Fibroblast of lung (primary cell): ENCODE measurements at regions not wholly inside any gene's neighbourhood (a gene's known extent, or its start where the extent isn't known, plus 50 kb on each side); places are given as distances from the start of the nearest gene placed in this dataset.

Experiments used
- DNase-seq, 2 donors: peaks; one replicate each; pipeline versions ENCODE4 v3.0.0 to v3.0.0-alpha.2; 2010; ENCODE audit warnings: low read depth in 2 of 2
- H2AFZ ChIP-seq: 2 replicates; pipeline ENCODE4 v1.5.1; 2012; ENCODE audit warnings: low read length, control low read depth, inconsistent platforms
- H3K27ac ChIP-seq: 2 replicates; pipeline ENCODE4 v1.5.1; 2011; ENCODE audit warnings: low read length, control low read depth; ENCODE audit not compliant: insufficient read depth
- H3K27me3 ChIP-seq: 2 replicates; pipeline ENCODE4 v1.5.1; 2011; ENCODE audit warnings: mild to moderate bottlenecking, low read length; ENCODE audit not compliant: control insufficient read depth, insufficient read depth
- H3K36me3 ChIP-seq: 2 replicates; pipeline ENCODE4 v1.5.1; 2011; ENCODE audit warnings: low read length; ENCODE audit not compliant: control insufficient read depth, insufficient read depth
- H3K4me1 ChIP-seq: 2 replicates; pipeline ENCODE4 v1.5.1; 2011; ENCODE audit warnings: low read length; ENCODE audit not compliant: control insufficient read depth, insufficient read depth; ENCODE audit errors: extremely low read depth
- H3K4me2 ChIP-seq: 2 replicates; pipeline ENCODE4 v1.5.1; 2011; ENCODE audit warnings: low read length, control low read depth; ENCODE audit not compliant: insufficient read depth; ENCODE audit errors: extremely low read depth
- H3K4me3 ChIP-seq, 4 experiments: fragments of 200-600 bp in 1 of 4; sonication (generic) in 1 of 4; replicated peaks in 1 of 4; 2 replicates each; pipeline ENCODE4 v1.5.1; 2011 to 2016; ENCODE audit warnings: low read length in 4 of 4, low read depth in 3 of 4, mild to moderate bottlenecking in 3 of 4, control low read depth in 2 of 4, inconsistent platforms in 1 of 4, mixed read lengths in 1 of 4; ENCODE audit not compliant: insufficient read depth in 1 of 4; ENCODE audit errors: control extremely low read depth in 1 of 4
- H3K79me2 ChIP-seq: 2 replicates; pipeline ENCODE4 v1.5.1; 2012; ENCODE audit warnings: mild to moderate bottlenecking, low read length, inconsistent platforms; ENCODE audit not compliant: control insufficient read depth, insufficient read depth
- H3K9ac ChIP-seq: 2 replicates; pipeline ENCODE4 v1.5.1; 2011; ENCODE audit warnings: mild to moderate bottlenecking, low read length, control low read depth; ENCODE audit not compliant: insufficient read depth
- H3K9me3 ChIP-seq: 2 replicates; pipeline ENCODE4 v1.5.1; 2012; ENCODE audit warnings: low read depth, low read length; ENCODE audit not compliant: control insufficient read depth, insufficient read depth
- H4K20me1 ChIP-seq: 2 replicates; pipeline ENCODE4 v1.5.1; 2011; ENCODE audit warnings: low read length; ENCODE audit not compliant: control insufficient read depth, insufficient read depth; ENCODE audit errors: extremely low read depth
- CTCF ChIP-seq, 2 donors: IDR thresholded peaks in 1 of 2; conservative IDR thresholded peaks in 1 of 2; 1 replicate in 1 of 2; 2 replicates in 1 of 2; pipeline ENCODE4 v1.5.1; 2011 to 2012; ENCODE audit warnings: low read length in 2 of 2, control low read depth in 1 of 2, inconsistent platforms in 1 of 2, low read depth in 1 of 2, mild to moderate bottlenecking in 1 of 2
- EZH2 ChIP-seq: IDR thresholded peaks from 2 replicates; pipeline ENCODE4 v1.5.1; 2012; ENCODE audit warnings: low read length, control low read depth, mild to moderate bottlenecking; ENCODE audit errors: missing control alignments

- H3K4me3 ChIP-seq, result no peak overlapping the region
- TF ChIP-seq CTCF (conservative IDR thresholded peaks at IDR 0.05 in 1 of 2, IDR thresholded peaks at IDR 0.05 in 1 of 2; ENCODE audit: low read depth in 1 of 2, low read length in 2 of 2), result no peak
- TF ChIP-seq EZH2, result no peak
- no peak for DNase-seq
Measured at GRCh38 chr5:68140763-68141162, 74.8 kb upstream of the PIK3R1 start.

GRCh38 chr5:68139611-68140441 lies 75.7 kb upstream of the PIK3R1 start:
- H2AFZ ChIP-seq, result no peak overlapping the region
- peak; percentile 15 to 56 for DNase-seq
- H4K20me1 ChIP-seq, result no peaks in the 10 kb centered on the region
- no peak overlapping the region for H3K27ac ChIP-seq
- no peaks in the 10 kb centered on the region for H3K79me2 ChIP-seq
- no peak overlapping the region for H3K9ac ChIP-seq
- no peaks in the 10 kb centered on the region for H3K4me1 ChIP-seq
- no peak overlapping the region for H3K4me2 ChIP-seq
- H3K36me3 ChIP-seq, result no peaks in the 10 kb centered on the region
- no peak for TF ChIP-seq CTCF (conservative IDR thresholded peaks at IDR 0.05 in 1 of 2, IDR thresholded peaks at IDR 0.05 in 1 of 2; ENCODE audit: low read depth in 1 of 2, low read length in 2 of 2)
- TF ChIP-seq EZH2, result no peak
- no peaks in the 10 kb centered on the region for H3K27me3 ChIP-seq
- no peaks in the 10 kb centered on the region for H3K9me3 ChIP-seq
- no peak overlapping the region for H3K4me3 ChIP-seq

More at GRCh38 chr5:68140763-68141162, 74.8 kb upstream of the PIK3R1 start:
- Histone ChIP-seq H3K27ac (no peak overlapping the region), H3K36me3 (no peaks in the 10 kb centered on the region), H3K9me3 (no peaks in the 10 kb centered on the region), H3K4me1 (no peaks in the 10 kb centered on the region), H3K27me3 (no peaks in the 10 kb centered on the region), H3K79me2 (no peaks in the 10 kb centered on the region), H3K4me2 (no peak overlapping the region), H3K9ac (no peak overlapping the region), H2AFZ (no peak overlapping the region), H4K20me1 (no peaks in the 10 kb centered on the region)

GRCh38 chr5:68137511-68138140 lies 77.9 kb upstream of the PIK3R1 start:
- no peak overlapping the region for H3K27ac ChIP-seq
- no peaks in the 10 kb centered on the region for H3K9me3 ChIP-seq
- H3K4me1 ChIP-seq, result no peaks in the 10 kb centered on the region
- H3K79me2 ChIP-seq, result no peaks in the 10 kb centered on the region
- TF ChIP-seq CTCF (conservative IDR thresholded peaks at IDR 0.05 in 1 of 2, IDR thresholded peaks at IDR 0.05 in 1 of 2; ENCODE audit: low read depth in 1 of 2, low read length in 2 of 2), result no peak
- no peak for TF ChIP-seq EZH2
- H3K9ac ChIP-seq, result no peak overlapping the region
- DNase-seq, result peak; percentile 24 to 77
- H4K20me1 ChIP-seq, result no peaks in the 10 kb centered on the region
- H3K27me3 ChIP-seq, result no peaks in the 10 kb centered on the region
- H3K36me3 ChIP-seq, result no peaks in the 10 kb centered on the region
- H3K4me3 ChIP-seq, result no peak overlapping the region
- no peak overlapping the region for H2AFZ ChIP-seq
- no peak overlapping the region for H3K4me2 ChIP-seq
